ENCODE measurements at regions not wholly inside any gene's neighbourhood (a gene's known extent, or its start where the extent isn't known, plus 50 kb on each side); places are given as distances from the start of the nearest gene placed in this dataset.

DNA sequence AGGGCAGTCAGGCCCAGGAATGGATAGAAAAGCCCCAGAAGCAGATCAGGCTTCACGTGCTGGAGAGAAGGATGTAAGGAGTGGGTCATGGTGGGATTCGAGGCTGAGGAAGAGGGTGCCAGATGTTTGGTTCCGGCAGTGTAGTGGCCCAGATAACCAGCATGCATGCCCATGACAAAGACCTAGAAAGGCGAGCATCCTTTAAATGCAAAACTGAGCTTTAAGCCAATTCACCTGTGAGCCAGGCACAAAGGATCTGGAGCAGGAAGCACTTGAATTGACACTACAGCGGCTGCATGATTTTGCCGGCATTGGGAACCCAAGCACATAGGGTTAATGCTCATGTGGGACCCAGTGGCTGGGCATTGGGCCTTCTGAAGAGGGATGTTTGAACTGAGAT is 185.5 kb downstream of the TRIM29 start:
- TF ChIP-seq CTCF (IDR thresholded peaks at IDR 0.05) (no peak), POLR2A (IDR thresholded peaks at IDR 0.05) (no peak), POLR2AphosphoS5 (IDR thresholded peaks at IDR 0.05) (no peak)
